SJCRH30 (cell line): ENCODE measurements at regions not wholly inside any gene's neighbourhood (a gene's known extent, or its start where the extent isn't known, plus 50 kb on each side); places are given as distances from the start of the nearest gene placed in this dataset.
"Not testable (repeated sequence)": the region's sequence is repeated elsewhere in the genome, so short reads cannot be mapped to it uniquely, and the experiment has no call there.

ENCODE experiments used
- DNase-seq, 2 experiments: peaks; one replicate each; pipeline ENCODE4 v3.0.0-alpha.2; 2015 to 2020
- H3K27ac ChIP-seq: fragments of 250-450 bp; sonication (Bioruptor Pico); 2 replicates; pipeline ENCODE4 v1.5.1; 2020; ENCODE audit warnings: mild to moderate bottlenecking, moderate library complexity
- H3K27me3 ChIP-seq: fragments of 250-450 bp; sonication (Bioruptor Pico); 2 replicates; pipeline ENCODE4 v1.5.1; 2020; ENCODE audit warnings: mild to moderate bottlenecking, moderate library complexity
- H3K36me3 ChIP-seq: fragments of 250-450 bp; sonication (Bioruptor Pico); 2 replicates; pipeline ENCODE4 v1.5.1; 2020; ENCODE audit warnings: mild to moderate bottlenecking, moderate library complexity
- H3K4me1 ChIP-seq: fragments of 250-450 bp; sonication (Bioruptor Pico); 2 replicates; pipeline ENCODE4 v1.5.1; 2020; ENCODE audit warnings: mild to moderate bottlenecking, moderate library complexity
- H3K4me3 ChIP-seq: fragments of 250-450 bp; sonication (Bioruptor Pico); 2 replicates; pipeline ENCODE4 v1.5.1; 2020; ENCODE audit warnings: mild to moderate bottlenecking, moderate library complexity
- H3K9me3 ChIP-seq: fragments of 250-450 bp; sonication (Bioruptor Pico); replicated peaks from 2 replicates; pipeline ENCODE4 v1.5.1; 2020; ENCODE audit warnings: mild to moderate bottlenecking, moderate library complexity

- Histone ChIP-seq H3K27me3 (peaks cover 9% of the 10 kb centered on the region; the same call in 1 of the 2 replicates), H3K27ac (no peak overlapping the region), H3K4me3 (no peak overlapping the region), H3K9me3 (no peaks in the 10 kb centered on the region), H3K4me1 (no peaks in the 10 kb centered on the region), H3K36me3 (no peaks in the 10 kb centered on the region; the same call in 1 of the 2 replicates)
- no peak for DNase-seq
These were observed 370.6 kb upstream of the LRRC3B start for GRCh38 chr3:26252001-26252400.

- Histone ChIP-seq H3K4me1 (no peaks in the 10 kb centered on the region), H3K27me3 (no peaks in the 10 kb centered on the region; the same call in 1 of the 2 replicates), H3K27ac (no peak overlapping the region), H3K9me3 (no peaks in the 10 kb centered on the region), H3K36me3 (no peaks in the 10 kb centered on the region; the same call in 1 of the 2 replicates), H3K4me3 (no peak overlapping the region)
- no peak for DNase-seq
These were observed 366.3 kb upstream of the LRRC3B start for GRCh38 chr3:26256224-26256623.

GRCh38 chr3:26259176-26259575, 363.4 kb upstream of the LRRC3B start:
- Histone ChIP-seq H3K27me3 (no peaks in the 10 kb centered on the region; the same call in 1 of the 2 replicates), H3K36me3 (no peaks in the 10 kb centered on the region), H3K4me3 (no peak overlapping the region), H3K9me3 (no peaks in the 10 kb centered on the region), H3K27ac (no peak overlapping the region), H3K4me1 (no peaks in the 10 kb centered on the region)
- DNase-seq, result no peak

- DNase-seq, result no peak
- H3K27ac ChIP-seq, result no peak overlapping the region
- no peaks in the 10 kb centered on the region for H3K36me3 ChIP-seq
- H3K4me1 ChIP-seq, result no peaks in the 10 kb centered on the region
- no peaks in the 10 kb centered on the region for H3K9me3 ChIP-seq
- no peaks in the 10 kb centered on the region; the same call in 1 of the 2 replicates for H3K27me3 ChIP-seq
- no peak overlapping the region for H3K4me3 ChIP-seq
These were observed 362.4 kb upstream of the LRRC3B start for GRCh38 chr3:26260139-26260538.

- DNase-seq, result no peak
- Histone ChIP-seq H3K36me3 (no peaks in the 10 kb centered on the region), H3K4me1 (no peaks in the 10 kb centered on the region), H3K27me3 (no peaks in the 10 kb centered on the region), H3K4me3 (no peak overlapping the region), H3K9me3 (no peaks in the 10 kb centered on the region), H3K27ac (no peak overlapping the region)
These were observed 357.9 kb upstream of the LRRC3B start for GRCh38 chr3:26264708-26265107.

GRCh38 chr3:26271848-26272247, 350.7 kb upstream of the LRRC3B start:
- H3K27ac ChIP-seq, result no peak overlapping the region
- H3K36me3 ChIP-seq, result no peaks in the 10 kb centered on the region
- no peaks in the 10 kb centered on the region for H3K9me3 ChIP-seq
- no peak overlapping the region for H3K4me3 ChIP-seq
- no peak for DNase-seq
- no peaks in the 10 kb centered on the region for H3K27me3 ChIP-seq
- no peaks in the 10 kb centered on the region for H3K4me1 ChIP-seq

- Histone ChIP-seq H3K36me3 (no peaks in the 10 kb centered on the region), H3K27ac (no peak overlapping the region), H3K4me3 (no peak overlapping the region), H3K27me3 (no peaks in the 10 kb centered on the region), H3K9me3 (no peaks in the 10 kb centered on the region), H3K4me1 (no peaks in the 10 kb centered on the region)
- no peak for DNase-seq
These were observed 349.4 kb upstream of the LRRC3B start for GRCh38 chr3:26273196-26273595.

- Histone ChIP-seq H3K27ac (no peak overlapping the region), H3K9me3 (no peaks in the 10 kb centered on the region), H3K36me3 (no peaks in the 10 kb centered on the region), H3K27me3 (no peaks in the 10 kb centered on the region), H3K4me3 (no peak overlapping the region), H3K4me1 (no peaks in the 10 kb centered on the region)
- no peak for DNase-seq
These were observed 343.5 kb upstream of the LRRC3B start for GRCh38 chr3:26279091-26279490.

- peak in 1 of 2 experiments; percentile 5 for DNase-seq
These were observed 342.1 kb upstream of the LRRC3B start for GRCh38 chr3:26280517-26280916.

GRCh38 chr3:26281284-26281985, 341.1 kb upstream of the LRRC3B start:
- H3K36me3 ChIP-seq, result no peaks in the 10 kb centered on the region
- no peaks in the 10 kb centered on the region; the same call in 1 of the 2 replicates for H3K9me3 ChIP-seq
- H3K4me3 ChIP-seq, result no peak overlapping the region
- no peak overlapping the region for H3K27ac ChIP-seq
- no peaks in the 10 kb centered on the region for H3K4me1 ChIP-seq
- no peak for DNase-seq
- H3K27me3 ChIP-seq, result no peaks in the 10 kb centered on the region

More at GRCh38 chr3:26280517-26280916, 342.1 kb upstream of the LRRC3B start:
- H3K27me3 ChIP-seq, result no peaks in the 10 kb centered on the region
- no peaks in the 10 kb centered on the region; the same call in 1 of the 2 replicates for H3K9me3 ChIP-seq
- H3K36me3 ChIP-seq, result no peaks in the 10 kb centered on the region
- H3K4me3 ChIP-seq, result no peak overlapping the region
- no peak overlapping the region for H3K27ac ChIP-seq
- H3K4me1 ChIP-seq, result no peaks in the 10 kb centered on the region

- H3K36me3 ChIP-seq, H3K4me1 ChIP-seq, H3K27ac ChIP-seq, H3K27me3 ChIP-seq, DNase-seq, H3K4me3 ChIP-seq, H3K9me3 ChIP-seq: not testable (repeated sequence)
These were observed 338.1 kb upstream of the LRRC3B start for GRCh38 chr3:26284503-26284902.

GRCh38 chr3:26291840-26292239, 330.7 kb upstream of the LRRC3B start:
- DNase-seq, result no peak
- Histone ChIP-seq H3K36me3 (no peaks in the 10 kb centered on the region), H3K4me3 (no peak overlapping the region), H3K27ac (no peak overlapping the region), H3K9me3 (no peaks in the 10 kb centered on the region), H3K27me3 (no peaks in the 10 kb centered on the region), H3K4me1 (no peaks in the 10 kb centered on the region)

- DNase-seq, result no peak
- Histone ChIP-seq H3K27me3 (no peaks in the 10 kb centered on the region), H3K9me3 (no peaks in the 10 kb centered on the region), H3K4me1 (no peaks in the 10 kb centered on the region), H3K27ac (no peak overlapping the region), H3K36me3 (no peaks in the 10 kb centered on the region), H3K4me3 (no peak overlapping the region)
These were observed 329.8 kb upstream of the LRRC3B start for GRCh38 chr3:26292780-26293179.

- H3K27ac ChIP-seq, result no peak overlapping the region
- H3K4me1 ChIP-seq, result no peaks in the 10 kb centered on the region
- H3K4me3 ChIP-seq, result no peak overlapping the region
- no peaks in the 10 kb centered on the region for H3K36me3 ChIP-seq
- H3K27me3 ChIP-seq, result no peaks in the 10 kb centered on the region
- no peak for DNase-seq
- H3K9me3 ChIP-seq, result no peaks in the 10 kb centered on the region
These were observed 329.2 kb upstream of the LRRC3B start for GRCh38 chr3:26293329-26293844.

GRCh38 chr3:26307192-26307591, 315.4 kb upstream of the LRRC3B start:
- Histone ChIP-seq H3K4me1 (no peaks in the 10 kb centered on the region), H3K9me3 (no peaks in the 10 kb centered on the region), H3K27me3 (no peaks in the 10 kb centered on the region; the same call in 1 of the 2 replicates), H3K36me3 (no peaks in the 10 kb centered on the region), H3K4me3 (no peak overlapping the region), H3K27ac (no peak overlapping the region)
- DNase-seq, result no peak

- DNase-seq, result no peak
- Histone ChIP-seq H3K4me1 (no peaks in the 10 kb centered on the region), H3K36me3 (no peaks in the 10 kb centered on the region), H3K9me3 (no peaks in the 10 kb centered on the region), H3K4me3 (no peak overlapping the region), H3K27ac (no peak overlapping the region), H3K27me3 (no peaks in the 10 kb centered on the region; the same call in 1 of the 2 replicates)
These were observed 314.8 kb upstream of the LRRC3B start for GRCh38 chr3:26307787-26308186.
